Large intestine (tissue), 3 donors: ENCODE measurements at regions not wholly inside any gene's neighbourhood (a gene's known extent, or its start where the extent isn't known, plus 50 kb on each side); places are given as distances from the start of the nearest gene placed in this dataset.
"Not testable (repeated sequence)": the region's sequence is repeated elsewhere in the genome, so short reads cannot be mapped to it uniquely, and the experiment has no call there.

Experiments
- DNase-seq, 2 donors: peaks; one replicate each; pipeline versions ENCODE4 v3.0.0 to v3.0.0-alpha.2; 2013
- H3K27ac ChIP-seq: one replicate; pipeline ENCODE4 v1.5.1; 2013; ENCODE audit warnings: low read length
- H3K27me3 ChIP-seq: 2 replicates; pipeline ENCODE4 v1.6.1; 2013; ENCODE audit warnings: low read length; ENCODE audit not compliant: control insufficient read depth, insufficient read depth
- H3K36me3 ChIP-seq: 2 replicates; pipeline ENCODE4 v1.6.1; 2013; ENCODE audit warnings: low read length; ENCODE audit not compliant: control insufficient read depth, insufficient read depth
- H3K4me1 ChIP-seq: one replicate; pipeline ENCODE4 v1.6.1; 2013; ENCODE audit warnings: low read length; ENCODE audit not compliant: control insufficient read depth, insufficient read depth
- H3K4me3 ChIP-seq: one replicate; pipeline ENCODE4 v1.5.1; 2013; ENCODE audit warnings: low read length
- H3K9me3 ChIP-seq: one replicate; pipeline ENCODE4 v1.6.1; 2013; ENCODE audit warnings: mild to moderate bottlenecking, low read depth, low read length, moderate library complexity; ENCODE audit not compliant: control insufficient read depth
- WGBS: methylation state at CpG from one replicate; pipeline ENCODE4 v1.1.5; 2013; ENCODE audit warnings: low lambda C conversion rate; ENCODE audit not compliant: insufficient coverage; 5-methylcytosine and 5-hydroxymethylcytosine counted together

- 67% methylated on average over 2 of the region's 2 CpGs for WGBS
- no peaks in the 10 kb centered on the region for H3K9me3 ChIP-seq
- H3K4me3 ChIP-seq = no peak overlapping the region
- H3K4me1 ChIP-seq = no peaks in the 10 kb centered on the region
- H3K36me3 ChIP-seq = no peaks in the 10 kb centered on the region
- no peak overlapping the region for H3K27ac ChIP-seq
- no peaks in the 10 kb centered on the region for H3K27me3 ChIP-seq
- DNase-seq = no peak
These were observed 1319.9 kb upstream of the PRR20A start for GRCh38 chr13:55820817-55821216.

DNA sequence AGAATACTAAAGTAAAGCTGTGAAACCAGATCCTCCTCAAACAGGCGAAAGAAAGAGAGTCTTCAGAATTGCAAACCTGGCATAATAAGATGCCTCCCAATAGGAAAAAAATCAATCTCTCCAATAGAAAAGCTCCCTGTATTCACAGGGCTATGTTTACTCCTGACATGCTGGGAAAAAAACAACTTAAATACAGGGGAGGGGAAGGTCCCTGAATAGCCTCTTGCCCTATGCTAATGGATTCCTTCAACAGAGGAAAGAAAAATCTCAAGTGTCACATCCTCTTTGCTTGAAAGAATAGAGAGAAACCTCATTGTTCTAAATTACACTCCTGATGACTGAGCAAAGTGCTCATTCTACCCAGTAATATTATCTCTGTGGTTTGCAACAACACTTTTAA, 1271.1 kb upstream of the PRR20A start:
- Histone ChIP-seq H3K27me3 (no peaks in the 10 kb centered on the region), H3K27ac (no peak overlapping the region), H3K36me3 (no peaks in the 10 kb centered on the region), H3K4me1 (no peaks in the 10 kb centered on the region), H3K9me3 (no peaks in the 10 kb centered on the region), H3K4me3 (no peak overlapping the region)
- WGBS = 80% methylated on average over 1 of the region's 1 CpG
- DNase-seq = no peak

DNA sequence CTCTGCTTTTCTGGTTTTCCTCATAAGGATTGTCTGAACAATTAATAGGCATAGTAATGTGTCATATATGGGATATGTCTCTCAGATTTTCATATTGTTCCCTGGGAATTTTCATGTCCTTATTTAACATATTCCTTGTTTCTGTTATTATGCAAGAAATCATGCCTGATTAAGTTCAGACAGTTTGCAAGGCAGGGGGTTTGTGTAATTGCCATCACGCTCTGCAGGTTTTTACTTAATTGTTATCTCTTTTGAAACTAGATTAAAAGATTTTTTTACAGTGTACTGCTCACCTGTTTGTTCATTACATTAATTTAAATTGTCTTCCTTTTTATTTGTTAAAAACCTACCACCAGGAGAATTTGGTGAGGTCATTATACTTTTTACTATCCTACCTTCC, 1253.2 kb upstream of the PRR20A start:
- WGBS = 100% methylated on average over 1 of the region's 1 CpG
- Histone ChIP-seq H3K9me3 (no peaks in the 10 kb centered on the region), H3K27me3 (no peaks in the 10 kb centered on the region), H3K27ac (no peak overlapping the region), H3K4me1 (no peaks in the 10 kb centered on the region), H3K4me3 (no peak overlapping the region), H3K36me3 (no peaks in the 10 kb centered on the region)
- no peak for DNase-seq

DNA sequence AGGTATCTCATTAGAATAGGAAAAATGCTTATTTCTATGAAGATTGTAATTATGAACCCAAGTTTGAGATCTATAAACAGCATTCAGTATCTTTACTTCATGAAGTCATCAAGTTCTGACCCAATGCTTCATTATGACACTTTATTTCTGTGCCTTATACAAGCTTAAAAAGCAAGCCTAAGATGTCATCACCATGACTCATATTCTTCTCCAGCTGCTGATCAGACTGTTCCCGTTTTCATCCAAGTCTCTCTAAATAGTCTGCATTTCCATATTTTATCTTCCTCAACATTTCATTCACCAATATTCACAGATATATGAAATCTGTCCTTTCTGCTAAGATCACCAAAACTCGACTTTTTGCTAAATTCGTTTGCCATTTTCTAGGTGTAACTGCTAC, 1247.2 kb upstream of the PRR20A start:
- 90% methylated on average over 3 of the region's 3 CpGs for WGBS
- H3K27ac ChIP-seq = no peak overlapping the region
- no peaks in the 10 kb centered on the region for H3K36me3 ChIP-seq
- no peaks in the 10 kb centered on the region for H3K4me1 ChIP-seq
- H3K4me3 ChIP-seq = no peak overlapping the region
- H3K27me3 ChIP-seq = no peaks in the 10 kb centered on the region
- DNase-seq = no peak
- peaks cover 3% of the 10 kb centered on the region for H3K9me3 ChIP-seq

DNA sequence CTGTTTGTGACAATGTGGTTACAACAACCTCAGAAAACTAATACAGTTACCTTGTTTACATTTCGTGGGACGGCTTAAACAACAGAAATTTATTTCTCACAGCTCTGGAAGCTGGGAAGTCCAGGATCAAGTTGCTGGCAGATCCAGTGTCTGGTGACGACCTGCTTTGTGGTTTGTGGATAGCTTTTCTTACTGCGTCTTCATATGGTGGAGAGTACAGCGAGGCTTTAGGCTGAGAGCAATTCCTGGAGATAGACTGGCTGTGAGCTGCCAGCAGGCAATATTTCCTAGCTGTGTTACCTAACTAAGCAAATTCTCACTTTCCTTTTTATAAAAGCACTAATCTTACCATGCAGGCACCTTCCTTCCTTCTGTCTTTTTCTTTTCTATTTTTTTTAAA, 1203.5 kb upstream of the PRR20A start:
- Histone ChIP-seq H3K4me3 (no peak overlapping the region), H3K4me1 (no peaks in the 10 kb centered on the region), H3K27ac (no peak overlapping the region), H3K36me3 (no peaks in the 10 kb centered on the region), H3K9me3 (no peaks in the 10 kb centered on the region), H3K27me3 (no peaks in the 10 kb centered on the region)
- whole genome bisulfite sequencing = no CpG with 5 or more reads among the region's 5 CpGs
- DNase-seq = no peak

GRCh38 chr13:55948175-55948574, 1192.5 kb upstream of the PRR20A start:
- WGBS = no CpG with 5 or more reads among the region's 5 CpGs
- Histone ChIP-seq H3K27ac (no peak overlapping the region), H3K4me3 (no peak overlapping the region), H3K36me3 (no peaks in the 10 kb centered on the region), H3K4me1 (no peaks in the 10 kb centered on the region), H3K9me3 (no peaks in the 10 kb centered on the region), H3K27me3 (no peaks in the 10 kb centered on the region)
- no peak for DNase-seq

- Histone ChIP-seq H3K9me3 (peaks cover 4% of the 10 kb centered on the region), H3K36me3 (no peaks in the 10 kb centered on the region)
- WGBS = no CpG with 5 or more reads among the region's 1 CpG
These were observed 1176.8 kb upstream of the PRR20A start for GRCh38 chr13:55963934-55964333.

DNA sequence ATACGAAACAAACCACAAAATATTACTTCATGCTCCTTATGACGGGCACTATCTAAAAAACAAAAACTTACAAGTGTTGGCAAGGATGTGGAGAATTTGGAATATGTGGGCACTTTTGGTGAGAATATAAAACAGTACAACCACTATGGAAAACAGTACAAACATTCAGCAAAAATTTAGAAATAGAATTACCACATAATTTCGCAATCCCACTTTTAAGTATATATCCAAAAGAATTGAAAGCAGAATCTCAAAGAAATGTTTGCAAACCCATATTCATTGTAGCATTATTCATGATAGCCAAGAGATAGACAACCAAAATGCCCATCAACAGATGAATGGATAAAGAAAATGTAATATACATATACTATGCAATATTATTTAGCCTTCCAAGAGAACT, 1173.7 kb upstream of the PRR20A start:
- Histone ChIP-seq H3K27me3 (no peaks in the 10 kb centered on the region), H3K9me3 (no peaks in the 10 kb centered on the region)
- 100% methylated on average over 1 of the region's 3 CpGs for WGBS

More at GRCh38 chr13:55963934-55964333, 1176.8 kb upstream of the PRR20A start:
- H3K4me1 ChIP-seq = no peaks in the 10 kb centered on the region
- no peaks in the 10 kb centered on the region for H3K27me3 ChIP-seq
- H3K27ac ChIP-seq = no peak overlapping the region
- DNase-seq = no peak
- no peak overlapping the region for H3K4me3 ChIP-seq

GRCh38 chr13:55977436-55977835, 1163.3 kb upstream of the PRR20A start:
- Histone ChIP-seq H3K9me3 (peaks cover 9% of the 10 kb centered on the region), H3K27ac (no peak overlapping the region)
- no CpG with 5 or more reads among the region's 6 CpGs for WGBS

More for the DNA sequence above, 1173.7 kb upstream of the PRR20A start:
- Histone ChIP-seq H3K4me3 (no peak overlapping the region), H3K27ac (no peak overlapping the region), H3K4me1 (no peaks in the 10 kb centered on the region), H3K36me3 (no peaks in the 10 kb centered on the region)
- no peak for DNase-seq

DNA sequence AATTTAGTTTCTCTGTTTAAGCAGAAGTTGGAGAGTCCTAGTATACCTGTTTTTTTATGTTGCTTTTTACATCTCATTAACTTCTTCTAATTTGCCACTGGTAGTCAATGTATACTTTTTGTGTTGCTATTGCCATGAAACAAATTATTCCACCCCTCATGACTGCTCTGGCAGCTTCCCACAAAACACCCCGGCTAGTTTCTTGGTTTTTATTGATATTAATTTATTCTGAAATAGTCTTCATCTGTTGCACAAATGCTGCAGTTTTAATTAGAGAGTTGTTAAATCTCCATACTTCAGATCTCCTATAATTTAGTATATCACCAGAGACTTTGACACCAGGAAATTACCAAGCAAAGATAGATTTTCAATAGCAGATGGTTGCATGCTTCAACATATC, 1159.3 kb upstream of the PRR20A start:
- no peak for DNase-seq
- H3K36me3 ChIP-seq = no peaks in the 10 kb centered on the region
- no CpG with 5 or more reads among the region's 1 CpG for WGBS
- H3K9me3 ChIP-seq = peaks cover 9% of the 10 kb centered on the region
- no peak overlapping the region for H3K4me3 ChIP-seq
- no peaks in the 10 kb centered on the region for H3K4me1 ChIP-seq
- no peak overlapping the region for H3K27ac ChIP-seq
- no peaks in the 10 kb centered on the region for H3K27me3 ChIP-seq

More at GRCh38 chr13:55977436-55977835, 1163.3 kb upstream of the PRR20A start:
- Histone ChIP-seq H3K4me1 (no peaks in the 10 kb centered on the region), H3K36me3 (no peaks in the 10 kb centered on the region), H3K27me3 (no peaks in the 10 kb centered on the region), H3K4me3 (no peak overlapping the region)
- no peak for DNase-seq

- not testable (repeated sequence) for H3K4me1 ChIP-seq, DNase-seq, H3K27ac ChIP-seq, H3K9me3 ChIP-seq, H3K4me3 ChIP-seq, H3K36me3 ChIP-seq, H3K27me3 ChIP-seq
- WGBS = no CpG with 5 or more reads among the region's 2 CpGs
These were observed 1156.7 kb upstream of the PRR20A start for GRCh38 chr13:55984026-55984425.
